ENCODE measurements at regions not wholly inside any gene's neighbourhood (a gene's known extent, or its start where the extent isn't known, plus 50 kb on each side); places are given as distances from the start of the nearest gene placed in this dataset.
A peak's percentile ranks its signal among the peaks of the same experiment; 100 is the strongest.
"Not testable (repeated sequence)": the region's sequence is repeated elsewhere in the genome, so short reads cannot be mapped to it uniquely, and the experiment has no call there.

DNA sequence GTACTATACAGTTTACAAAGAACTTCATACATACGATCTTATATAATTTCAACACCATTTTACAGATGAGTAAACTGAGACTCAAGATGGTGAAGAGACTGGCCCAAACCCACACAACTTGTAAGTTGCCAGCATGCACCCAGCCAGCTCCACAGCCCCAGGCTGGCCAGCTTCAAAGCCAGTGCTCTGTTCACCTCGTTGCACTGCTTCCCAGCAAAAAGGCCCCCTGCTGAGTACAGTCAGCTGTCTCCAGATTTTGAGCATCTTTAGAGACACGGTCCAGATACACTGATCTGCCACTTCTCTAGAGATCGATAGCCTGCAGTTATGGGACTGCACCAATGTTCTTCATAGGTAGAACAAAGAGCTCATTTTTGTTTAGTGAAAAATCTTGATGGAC is 257.2 kb upstream of the CHAC2 start:
- H3K9me3 Mint-ChIP-seq: peaks cover 6% of the 10 kb centered on the region
- H3K9ac ChIP-seq (ENCODE audit: extremely low read depth, low read length, poor library complexity, severe bottlenecking): no peak overlapping the region
- no peak for DNase-seq
- 85 to 94% methylated on average over 3 to 4 of the region's 4 CpGs for whole genome bisulfite sequencing, 2 experiments (ENCODE audit: insufficient coverage in 1 of 2, insufficient read length in 1 of 2)
- no peaks in the 10 kb centered on the region for H3K36me3 ChIP-seq (ENCODE audit: control insufficient read depth, insufficient read depth, low read length)
- no peaks in the 10 kb centered on the region for H3K27me3 Mint-ChIP-seq (ENCODE audit: insufficient read depth)
- H3K36me3 Mint-ChIP-seq (ENCODE audit: low read depth): no peaks in the 10 kb centered on the region
- no peaks in the 10 kb centered on the region for H3K4me1 ChIP-seq (ENCODE audit: control insufficient read depth, insufficient read depth, low read length)
- no peaks in the 10 kb centered on the region for H3K27me3 ChIP-seq (ENCODE audit: control insufficient read depth, insufficient read depth, low read length, poor library complexity, severe bottlenecking)
- no peak overlapping the region for H3K4me3 ChIP-seq (ENCODE audit: low read length)
- TF ChIP-seq, protein P1, sequence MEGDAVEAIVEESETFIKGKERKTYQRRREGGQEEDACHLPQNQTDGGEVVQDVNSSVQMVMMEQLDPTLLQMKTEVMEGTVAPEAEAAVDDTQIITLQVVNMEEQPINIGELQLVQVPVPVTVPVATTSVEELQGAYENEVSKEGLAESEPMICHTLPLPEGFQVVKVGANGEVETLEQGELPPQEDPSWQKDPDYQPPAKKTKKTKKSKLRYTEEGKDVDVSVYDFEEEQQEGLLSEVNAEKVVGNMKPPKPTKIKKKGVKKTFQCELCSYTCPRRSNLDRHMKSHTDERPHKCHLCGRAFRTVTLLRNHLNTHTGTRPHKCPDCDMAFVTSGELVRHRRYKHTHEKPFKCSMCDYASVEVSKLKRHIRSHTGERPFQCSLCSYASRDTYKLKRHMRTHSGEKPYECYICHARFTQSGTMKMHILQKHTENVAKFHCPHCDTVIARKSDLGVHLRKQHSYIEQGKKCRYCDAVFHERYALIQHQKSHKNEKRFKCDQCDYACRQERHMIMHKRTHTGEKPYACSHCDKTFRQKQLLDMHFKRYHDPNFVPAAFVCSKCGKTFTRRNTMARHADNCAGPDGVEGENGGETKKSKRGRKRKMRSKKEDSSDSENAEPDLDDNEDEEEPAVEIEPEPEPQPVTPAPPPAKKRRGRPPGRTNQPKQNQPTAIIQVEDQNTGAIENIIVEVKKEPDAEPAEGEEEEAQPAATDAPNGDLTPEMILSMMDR (conservative IDR thresholded peaks at IDR 0.05): no peak
- no peak overlapping the region for H3K4me3 Mint-ChIP-seq
- H3K4me1 Mint-ChIP-seq: peaks cover 13% of the 10 kb centered on the region
- no peaks in the 10 kb centered on the region for H3K9me3 ChIP-seq (ENCODE audit: control insufficient read depth, low read length)
- no peak overlapping the region for H3K27ac Mint-ChIP-seq
- no peak overlapping the region for H3K27ac ChIP-seq (ENCODE audit: low read depth, low read length)

DNA sequence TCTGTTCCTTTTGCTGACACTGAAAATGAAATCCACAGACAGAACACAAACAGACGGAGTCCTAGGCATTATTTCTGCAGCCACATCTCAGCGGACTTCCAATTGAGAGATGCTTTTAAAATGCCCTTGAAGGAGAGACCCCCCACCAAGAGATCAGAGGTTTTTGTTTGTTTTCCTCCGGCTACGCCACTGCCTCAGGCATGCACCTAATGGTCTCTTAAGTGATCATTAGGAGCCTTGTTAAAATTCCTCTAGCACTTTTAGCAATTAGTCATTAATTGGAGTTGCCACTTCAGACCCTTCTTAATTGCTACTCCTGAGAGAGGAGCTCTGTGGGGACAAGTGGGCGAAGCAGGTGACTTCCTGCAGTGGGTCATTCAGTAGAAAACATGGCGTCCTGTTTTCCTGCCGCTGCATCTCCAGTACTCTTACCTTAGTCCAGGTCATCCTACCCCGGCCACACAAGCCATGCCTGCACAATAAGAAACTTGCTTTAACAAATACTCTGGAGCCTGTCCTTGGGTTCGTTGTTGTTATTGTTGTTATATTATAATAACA is 257.7 kb upstream of the CHAC2 start:
- peak overlapping the region; percentile 40 for H3K27ac Mint-ChIP-seq
- no peaks in the 10 kb centered on the region for H3K27me3 Mint-ChIP-seq (ENCODE audit: insufficient read depth)

DNA sequence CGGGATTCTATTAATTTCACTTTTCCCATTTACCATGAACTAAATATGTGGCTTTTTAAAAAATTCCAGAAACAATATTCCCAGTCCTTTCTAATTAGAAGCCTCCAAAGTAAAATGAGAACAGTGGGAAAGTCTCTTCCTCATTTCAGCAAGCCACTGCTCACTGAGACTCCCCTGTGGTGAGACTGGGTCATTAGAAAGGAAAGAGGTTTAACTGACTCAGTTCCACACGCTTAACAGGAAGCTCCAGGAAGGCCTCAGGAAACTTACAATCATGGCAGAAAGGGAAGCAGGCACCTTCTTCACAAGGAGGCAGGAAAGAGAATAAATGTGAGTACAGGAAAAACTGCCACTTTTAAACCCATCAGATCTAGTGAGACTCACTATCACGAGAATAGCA is 258.9 kb upstream of the CHAC2 start:
- WGBS, 2 experiments (ENCODE audit: insufficient coverage in 1 of 2, insufficient read length in 1 of 2): 92 to 100% methylated on average over 2 to 3 of the region's 3 CpGs
- Histone ChIP-seq H3K9me3 (ENCODE audit: control insufficient read depth, low read length) (no peaks in the 10 kb centered on the region), H3K4me1 (ENCODE audit: control insufficient read depth, insufficient read depth, low read length) (no peaks in the 10 kb centered on the region), H3K27me3 (ENCODE audit: control insufficient read depth, insufficient read depth, low read length, poor library complexity, severe bottlenecking) (no peaks in the 10 kb centered on the region), H3K9ac (ENCODE audit: extremely low read depth, low read length, poor library complexity, severe bottlenecking) (no peak overlapping the region), H3K4me3 (ENCODE audit: low read length) (no peak overlapping the region), H3K27ac (ENCODE audit: low read depth, low read length) (no peak overlapping the region), H3K36me3 (ENCODE audit: control insufficient read depth, insufficient read depth, low read length) (no peaks in the 10 kb centered on the region)
- DNase-seq: no peak
- Mint-ChIP-seq H3K36me3 (ENCODE audit: low read depth) (no peaks in the 10 kb centered on the region), H3K9me3 (peaks cover 6% of the 10 kb centered on the region), H3K27ac (no peak overlapping the region), H3K4me1 (peaks cover 14% of the 10 kb centered on the region), H3K4me3 (no peak overlapping the region), H3K27me3 (ENCODE audit: insufficient read depth) (no peaks in the 10 kb centered on the region)
- TF ChIP-seq, protein P1 (conservative IDR thresholded peaks at IDR 0.05): peak; percentile 40

More for the DNA sequence above, 257.7 kb upstream of the CHAC2 start:
- Histone ChIP-seq H3K4me3 (ENCODE audit: low read length) (no peak overlapping the region), H3K27me3 (ENCODE audit: control insufficient read depth, insufficient read depth, low read length, poor library complexity, severe bottlenecking) (no peaks in the 10 kb centered on the region), H3K9ac (ENCODE audit: extremely low read depth, low read length, poor library complexity, severe bottlenecking) (no peak overlapping the region), H3K4me1 (ENCODE audit: control insufficient read depth, insufficient read depth, low read length) (no peaks in the 10 kb centered on the region), H3K36me3 (ENCODE audit: control insufficient read depth, insufficient read depth, low read length) (no peaks in the 10 kb centered on the region), H3K9me3 (ENCODE audit: control insufficient read depth, low read length) (no peaks in the 10 kb centered on the region), H3K27ac (ENCODE audit: low read depth, low read length) (no peak overlapping the region)
- TF ChIP-seq, protein P1 (conservative IDR thresholded peaks at IDR 0.05): no peak
- WGBS, 2 experiments (ENCODE audit: insufficient coverage in 1 of 2, insufficient read length in 1 of 2): 61 to 63% methylated on average over 3 to 8 of the region's 9 CpGs
- Mint-ChIP-seq H3K4me1 (peaks cover 13% of the 10 kb centered on the region), H3K4me3 (no peak overlapping the region), H3K9me3 (peaks cover 6% of the 10 kb centered on the region), H3K36me3 (ENCODE audit: low read depth) (no peaks in the 10 kb centered on the region)
- peak; percentile 66 for DNase-seq

DNA sequence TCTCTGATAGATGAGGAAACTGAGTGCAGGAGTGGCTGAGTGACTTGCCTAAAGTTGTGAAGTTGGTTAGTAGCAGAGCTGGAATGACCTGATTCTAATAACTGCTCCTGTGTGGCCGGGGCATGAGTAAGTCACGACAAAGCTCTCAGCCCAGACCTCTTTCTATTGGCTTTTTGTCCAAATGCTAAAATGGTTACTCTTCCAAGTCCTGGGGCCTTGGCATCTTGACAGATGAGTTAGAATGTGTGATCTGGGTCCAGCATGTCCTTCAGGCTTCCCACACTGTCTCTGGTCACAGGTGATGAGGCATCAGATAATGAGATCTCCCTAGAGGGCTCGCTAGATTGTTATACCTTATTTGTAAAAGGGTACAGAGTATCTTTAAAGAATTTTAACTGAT is 260.5 kb upstream of the CHAC2 start:
- H3K4me1 ChIP-seq (ENCODE audit: control insufficient read depth, insufficient read depth, low read length); DNase-seq; H3K9me3 Mint-ChIP-seq; H3K36me3 Mint-ChIP-seq (ENCODE audit: low read depth); H3K36me3 ChIP-seq (ENCODE audit: control insufficient read depth, insufficient read depth, low read length); H3K9me3 ChIP-seq (ENCODE audit: control insufficient read depth, low read length); H3K4me3 ChIP-seq (ENCODE audit: low read length); H3K27ac ChIP-seq (ENCODE audit: low read depth, low read length); H3K4me3 Mint-ChIP-seq; H3K27me3 Mint-ChIP-seq (ENCODE audit: insufficient read depth); H3K9ac ChIP-seq (ENCODE audit: extremely low read depth, low read length, poor library complexity, severe bottlenecking); H3K27me3 ChIP-seq (ENCODE audit: control insufficient read depth, insufficient read depth, low read length, poor library complexity, severe bottlenecking); H3K27ac Mint-ChIP-seq: not testable (repeated sequence)
- peaks cover 14% of the 10 kb centered on the region for H3K4me1 Mint-ChIP-seq
- WGBS, 2 experiments (ENCODE audit: insufficient coverage in 1 of 2, insufficient read length in 1 of 2): 100% methylated on average over 3 of the region's 3 CpGs; no CpG with 5 or more reads in 1 of the 2 experiments
